HS-5 (cell line): ENCODE measurements at regions not wholly inside any gene's neighbourhood (a gene's known extent, or its start where the extent isn't known, plus 50 kb on each side); places are given as distances from the start of the nearest gene placed in this dataset.

Source experiments
- DNase-seq: peaks from one replicate; pipeline ENCODE4 v3.0.0-alpha.2; 2012; ENCODE audit warnings: low read depth

DNA sequence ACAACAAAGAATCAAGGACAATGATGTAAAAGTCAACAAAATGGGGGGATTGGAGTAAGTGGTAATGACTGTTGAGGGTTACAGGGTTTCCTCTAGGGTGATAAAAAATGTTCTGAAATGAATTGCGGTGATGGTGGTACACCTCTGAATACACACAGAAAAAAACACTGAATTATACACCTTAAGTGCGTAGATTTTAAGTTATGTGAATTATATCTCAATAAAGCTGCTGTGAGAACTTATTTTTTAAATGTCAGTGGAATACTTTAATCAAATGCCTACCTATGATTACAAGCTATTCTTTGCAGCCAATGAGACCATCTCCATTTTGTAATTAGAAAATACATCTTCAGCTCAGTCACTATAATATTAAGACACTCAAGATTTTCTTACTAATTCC is 53.5 kb downstream of the ZNF608 start:
- DNase-seq: no peak

DNA sequence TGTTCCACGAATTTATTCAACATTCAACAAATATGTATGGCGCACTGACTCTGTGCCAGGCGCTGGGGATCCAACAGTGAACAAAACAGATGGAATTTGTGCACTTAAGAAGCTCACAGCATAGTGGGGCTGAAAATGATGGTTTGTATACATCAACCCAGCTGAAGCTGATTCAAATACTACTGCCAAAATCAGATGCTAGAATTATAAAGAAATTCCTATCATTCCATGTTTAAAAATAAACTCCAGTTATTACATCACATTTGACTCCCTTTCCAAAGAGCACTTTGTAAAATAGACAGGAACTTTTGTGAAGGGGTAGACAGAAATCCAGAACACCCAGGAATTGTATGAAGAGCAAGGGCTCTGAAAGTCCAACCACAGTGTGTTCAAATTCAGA is 54.1 kb downstream of the ZNF608 start:
- DNase-seq: peak; percentile 40

- DNase-seq: no peak
Observed at GRCh38 chr5:124689653-124690052, 56.8 kb downstream of the ZNF608 start.

- DNase-seq: no peak
Observed at GRCh38 chr5:124686239-124687004, 60.0 kb downstream of the ZNF608 start.

DNA sequence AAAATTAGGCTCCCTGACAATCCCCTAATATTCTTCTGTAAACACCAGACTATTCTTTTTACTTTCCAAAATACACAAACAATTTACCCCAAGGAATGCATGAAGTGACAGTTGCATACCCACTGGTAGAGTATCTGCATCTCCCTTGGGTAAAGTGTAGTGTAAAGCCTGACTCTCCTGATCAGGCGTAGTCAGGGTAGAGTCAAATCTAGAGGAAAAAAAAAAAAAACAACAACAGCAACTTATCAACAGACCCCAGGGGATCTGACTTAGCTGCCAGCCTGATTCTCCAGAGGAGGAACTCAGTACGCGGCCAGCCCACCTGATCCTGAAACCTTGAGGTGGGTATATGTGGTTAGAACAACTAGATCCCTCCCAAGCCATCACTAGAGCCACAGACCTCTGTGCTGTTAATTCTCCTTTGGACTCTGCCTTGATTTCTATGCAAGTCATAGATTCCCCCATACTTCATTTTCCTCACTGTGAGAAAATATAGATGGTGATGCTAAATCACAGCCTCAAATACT is 61.0 kb downstream of the ZNF608 start:
- no peak for DNase-seq

DNA sequence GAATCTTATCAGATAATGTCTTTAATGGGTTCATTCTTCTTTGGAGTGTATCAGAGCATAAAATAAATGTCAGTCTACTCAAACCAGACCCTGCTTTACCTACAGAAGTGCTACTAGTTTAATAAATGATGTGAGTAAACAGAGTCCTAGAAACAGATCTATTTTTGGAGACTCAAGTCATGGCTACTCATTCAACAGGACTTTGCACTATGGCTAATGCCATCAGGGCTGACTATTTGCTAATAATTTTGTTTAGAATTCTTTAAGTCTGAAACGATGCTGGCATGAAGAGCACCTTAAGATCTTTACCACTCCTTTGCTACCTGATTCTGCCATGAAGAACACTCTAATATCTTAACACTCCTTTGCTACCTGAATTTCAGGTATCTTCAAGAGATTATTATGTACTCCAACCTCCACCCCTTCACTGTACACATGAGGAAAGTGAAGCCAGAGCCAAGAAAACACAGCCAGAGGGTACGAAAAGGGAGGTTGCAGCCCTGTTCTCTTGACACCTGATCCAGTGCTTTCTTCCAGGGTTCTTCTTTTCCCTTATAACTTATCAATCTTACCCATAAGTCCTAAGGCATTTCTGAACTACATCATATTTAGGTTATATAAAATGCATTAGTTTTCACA is 62.4 kb downstream of the ZNF608 start:
- DNase-seq: no peak

DNA sequence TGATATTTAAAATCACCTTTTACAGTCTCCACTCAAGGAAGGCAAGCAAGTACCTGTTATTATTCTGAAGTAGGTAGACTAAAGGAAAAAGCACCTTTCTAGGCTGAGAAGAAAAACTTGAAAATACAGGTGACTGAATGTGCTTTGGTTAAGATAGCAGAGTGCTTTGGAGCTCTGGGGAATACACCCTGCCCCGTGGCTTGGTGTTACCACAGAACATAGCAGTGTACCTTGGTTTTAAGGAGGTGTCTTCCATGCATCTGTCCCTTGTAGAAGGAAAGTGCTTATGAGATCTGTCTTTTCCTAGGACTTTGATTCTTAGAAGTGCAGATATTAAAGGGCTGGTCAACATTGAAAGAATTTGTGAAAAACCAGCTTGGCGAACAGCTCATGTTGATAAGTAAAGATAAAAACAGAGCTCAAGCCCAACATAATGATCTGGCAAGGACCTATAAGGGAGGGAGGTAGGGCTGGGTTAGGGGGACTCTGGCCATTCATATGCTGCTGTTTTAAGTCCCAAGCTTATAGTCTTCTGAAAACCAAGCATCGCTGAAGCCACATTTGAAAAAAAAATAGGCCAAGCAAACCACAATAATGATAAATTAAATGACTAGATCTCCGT is 66.8 kb downstream of the ZNF608 start:
- no peak for DNase-seq

GRCh38 chr5:124678922-124679519 is 67.4 kb downstream of the ZNF608 start:
- DNase-seq: no peak

DNA sequence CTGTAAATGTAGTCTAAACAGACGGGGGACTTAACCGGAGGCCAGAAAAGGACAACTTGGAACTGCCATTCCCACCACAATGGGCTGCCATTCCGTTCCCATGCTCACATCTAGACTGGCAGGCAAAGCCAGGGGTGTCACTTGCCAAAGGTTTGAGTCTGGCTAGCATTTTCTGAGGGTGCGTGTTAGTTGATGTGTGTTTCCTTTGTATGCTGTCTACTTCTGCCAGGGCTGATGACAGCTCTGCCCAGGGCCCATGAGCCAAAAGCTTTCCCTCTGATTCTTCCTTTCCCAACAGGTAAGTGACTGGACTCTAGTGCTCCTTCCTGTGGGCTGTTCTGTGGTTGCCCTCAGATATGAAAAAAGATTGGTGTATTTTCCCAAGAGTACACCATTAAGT is 68.0 kb downstream of the ZNF608 start:
- no peak for DNase-seq

GRCh38 chr5:124677374-124678351 is 68.8 kb downstream of the ZNF608 start:
- no peak for DNase-seq

DNA sequence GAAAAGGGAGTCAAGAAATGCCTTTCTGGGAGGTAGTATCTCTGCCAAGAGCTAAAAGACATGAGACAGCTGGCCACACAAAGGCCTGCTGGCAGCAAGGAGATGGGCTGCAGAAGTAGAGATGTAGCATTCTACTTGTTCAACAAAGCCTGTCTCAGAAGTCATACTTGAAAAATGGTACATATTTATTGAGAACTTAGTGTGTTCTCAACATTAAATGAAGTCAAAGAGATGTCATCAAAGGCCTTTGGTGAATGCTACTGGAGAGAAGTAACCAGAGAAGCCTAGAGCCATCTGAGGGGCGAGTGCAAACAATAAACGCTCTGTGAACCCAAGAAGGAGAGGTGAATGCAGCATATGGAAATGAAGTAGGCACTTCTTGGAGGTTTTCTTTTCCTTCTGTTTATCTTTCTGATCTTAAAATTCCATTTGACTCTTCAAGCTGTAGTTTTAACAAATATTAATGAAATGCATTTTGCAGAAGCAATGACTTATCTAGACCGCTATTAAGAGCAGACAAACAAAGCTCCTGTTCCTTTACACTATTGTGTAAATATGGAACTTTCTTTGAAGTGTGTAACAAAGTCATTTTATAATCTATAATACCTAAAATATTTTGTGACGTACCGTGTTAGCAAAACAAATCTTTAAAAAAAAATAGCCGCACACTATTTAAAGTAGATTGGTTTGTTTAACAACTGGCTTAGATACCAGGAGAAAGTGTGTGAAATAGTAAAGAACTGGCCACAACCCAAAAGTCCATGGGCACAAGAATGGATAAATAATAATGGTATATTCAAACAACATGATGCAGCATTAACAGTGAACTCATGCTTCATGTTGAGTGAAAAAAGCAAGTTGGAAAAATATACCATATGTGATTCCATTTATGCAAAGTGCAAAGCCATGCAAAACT is 70.2 kb downstream of the ZNF608 start:
- DNase-seq: no peak

- DNase-seq: no peak
Observed at GRCh38 chr5:124671193-124671592, 75.2 kb downstream of the ZNF608 start.

DNA sequence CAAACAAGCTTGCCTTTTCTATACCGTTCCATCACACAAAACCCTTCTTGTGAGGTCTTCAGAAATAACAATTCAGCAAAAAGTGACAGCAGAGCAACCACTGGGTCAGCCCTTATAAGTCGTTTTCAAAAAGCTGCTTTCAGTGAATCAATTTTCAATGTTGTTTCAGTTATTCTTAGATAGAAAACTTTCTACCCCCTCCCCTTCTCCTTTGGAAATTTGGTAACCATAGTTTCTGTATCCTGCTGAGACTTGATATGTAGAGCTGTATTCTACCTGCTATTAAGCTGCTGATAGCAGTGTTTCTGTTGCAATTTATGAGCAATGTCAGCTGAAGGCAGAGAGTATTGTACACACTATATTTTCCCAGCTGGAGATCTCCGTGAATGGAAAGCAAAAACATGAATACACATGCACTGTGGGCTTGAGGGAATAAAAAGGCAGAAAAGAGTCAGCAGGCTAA is 75.7 kb downstream of the ZNF608 start:
- DNase-seq: no peak

DNA sequence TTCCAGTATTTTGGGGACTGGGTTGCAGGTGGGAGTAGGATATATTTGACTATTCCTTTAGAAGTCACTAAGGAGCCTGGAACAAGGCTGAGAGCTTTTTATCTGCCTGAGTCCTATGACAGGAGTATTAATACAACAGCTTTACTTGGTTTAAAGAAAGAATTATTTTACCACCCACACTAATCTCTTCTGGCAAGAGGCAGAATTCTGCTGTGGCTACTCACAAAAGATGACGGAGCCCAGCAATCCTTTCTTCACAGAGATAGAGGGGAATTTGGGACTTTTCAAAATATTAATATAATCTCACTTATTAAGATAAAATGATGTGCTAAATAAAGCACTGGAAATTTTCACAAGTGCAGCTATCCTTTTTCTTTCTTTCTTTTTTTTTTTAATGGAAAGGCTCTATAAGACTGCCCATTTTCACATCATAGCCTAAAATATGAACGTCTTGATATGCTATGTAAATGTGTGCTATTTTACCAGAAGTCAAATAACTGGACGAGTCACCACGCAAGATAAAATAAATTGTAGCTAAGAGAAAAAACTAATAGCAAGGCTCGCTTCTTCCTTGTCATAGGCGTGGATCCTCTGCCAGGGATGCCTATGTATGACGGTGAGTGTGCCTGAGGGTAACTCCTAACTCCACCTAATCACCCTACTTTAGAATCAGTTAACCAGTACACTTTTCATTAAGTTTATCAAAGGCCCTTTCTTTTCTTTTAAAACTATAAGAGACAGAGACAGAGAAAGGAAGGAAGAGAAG is 76.3 kb downstream of the ZNF608 start:
- no peak for DNase-seq

- DNase-seq: no peak
Observed at GRCh38 chr5:124669300-124669648, 77.2 kb downstream of the ZNF608 start.

GRCh38 chr5:124668353-124669299 is 77.8 kb downstream of the ZNF608 start:
- DNase-seq: no peak

DNA sequence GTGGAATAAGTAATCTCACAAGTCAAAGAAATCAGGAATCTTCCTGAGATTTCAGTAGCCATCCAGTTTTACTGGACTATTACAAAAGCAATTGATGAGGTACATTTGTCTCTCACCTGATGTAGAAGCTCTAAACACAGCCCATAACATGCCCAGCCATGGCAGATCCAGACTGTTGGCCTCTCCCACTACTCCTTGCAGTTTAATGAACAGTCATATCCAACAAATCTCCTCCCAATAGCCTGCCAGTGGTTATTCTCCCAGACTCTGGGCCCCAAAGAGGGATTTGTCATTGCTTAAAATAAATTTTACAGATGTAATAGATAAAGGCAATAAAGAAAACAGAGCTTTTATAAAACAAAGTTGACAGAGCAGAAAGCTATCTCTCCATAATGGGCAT is 80.8 kb downstream of the ZNF608 start:
- DNase-seq: no peak

GRCh38 chr5:124665035-124665434 is 81.4 kb downstream of the ZNF608 start:
- DNase-seq: no peak
